ENCODE measurements at regions not wholly inside any gene's neighbourhood (a gene's known extent, or its start where the extent isn't known, plus 50 kb on each side); places are given as distances from the start of the nearest gene placed in this dataset.

GRCh38 chr7:85620936-85621685 lies 434.3 kb upstream of the SEMA3D start:
- TF ChIP-seq CTCF (IDR thresholded peaks at IDR 0.05), result no peak
- no peak for TF ChIP-seq ZFX (IDR thresholded peaks at IDR 0.05; ENCODE audit: borderline replicate concordance)
